Esophagus (tissue), 2 donors: ENCODE measurements at regions not wholly inside any gene's neighbourhood (a gene's known extent, or its start where the extent isn't known, plus 50 kb on each side); places are given as distances from the start of the nearest gene placed in this dataset.

Source experiments
- H3K27ac ChIP-seq, 2 donors: one replicate each; pipeline ENCODE4 v1.5.1; 2013; ENCODE audit warnings: low read depth in 2 of 2, mild to moderate bottlenecking in 2 of 2, inconsistent platforms in 1 of 2, low read length in 1 of 2, moderate library complexity in 1 of 2
- H3K27me3 ChIP-seq, 2 donors: one replicate each; pipeline ENCODE4 v1.6.1; 2013; ENCODE audit warnings: low read length in 2 of 2, control low read depth in 1 of 2, mild to moderate bottlenecking in 1 of 2; ENCODE audit not compliant: insufficient read depth in 2 of 2, control insufficient read depth in 1 of 2
- H3K36me3 ChIP-seq, 2 donors: one replicate each; pipeline ENCODE4 v1.6.1; 2013; ENCODE audit warnings: low read length in 1 of 2; ENCODE audit not compliant: control insufficient read depth in 2 of 2, insufficient read depth in 2 of 2
- H3K4me1 ChIP-seq, 2 donors: one replicate each; pipeline ENCODE4 v1.6.1; 2013; ENCODE audit warnings: low read length in 1 of 2; ENCODE audit not compliant: control insufficient read depth in 2 of 2, insufficient read depth in 2 of 2
- H3K4me3 ChIP-seq, 2 donors: one replicate each; pipeline ENCODE4 v1.5.1; 2013; ENCODE audit warnings: low read length in 2 of 2, mild to moderate bottlenecking in 2 of 2, low read depth in 1 of 2, moderate library complexity in 1 of 2
- H3K9me3 ChIP-seq, 2 donors: one replicate each; pipeline ENCODE4 v1.6.1; 2013; ENCODE audit warnings: mild to moderate bottlenecking in 2 of 2, low read depth in 1 of 2, low read length in 1 of 2, moderate library complexity in 1 of 2; ENCODE audit not compliant: control insufficient read depth in 2 of 2, insufficient read depth in 1 of 2
- WGBS, 2 donors: extraction: QIAGEN DNeasy Blood & Tissue Kit; methylation state at CpG; one replicate each; pipeline ENCODE4 v1.1.7; 2013; 5-methylcytosine and 5-hydroxymethylcytosine counted together
- donor health status: healthy with polysubstance abuse.
- donor health status: Bipolar disorder and iron deficiency.

DNA sequence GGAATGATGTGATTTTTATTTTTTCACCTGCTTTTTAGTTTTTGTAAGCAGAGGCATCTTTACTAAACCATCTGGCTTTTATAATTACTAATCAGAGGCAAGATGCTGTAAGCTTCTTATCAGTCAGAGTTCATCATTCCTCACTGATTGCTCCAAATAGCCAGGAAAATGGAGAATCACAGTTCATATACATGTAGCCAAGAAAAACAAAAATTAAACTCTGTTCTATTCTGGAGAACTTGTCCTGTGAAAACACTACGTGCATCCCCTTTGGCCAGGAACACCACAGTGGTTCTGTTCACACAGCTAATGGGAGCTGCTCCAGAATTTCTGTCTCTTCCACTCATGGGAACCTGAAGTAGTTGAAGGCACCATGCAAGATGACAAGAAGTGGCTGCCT, 725.5 kb upstream of the CHRM3 start:
- no peaks in the 10 kb centered on the region for H3K36me3 ChIP-seq
- WGBS, 2 donors, result 58 to 70% methylated on average over 1 of the region's 1 CpG
- no peak overlapping the region for H3K4me3 ChIP-seq
- H3K27ac ChIP-seq, result no peak overlapping the region
- no peaks in the 10 kb centered on the region for H3K4me1 ChIP-seq
- H3K9me3 ChIP-seq, result no peaks in the 10 kb centered on the region
- no peaks in the 10 kb centered on the region for H3K27me3 ChIP-seq

DNA sequence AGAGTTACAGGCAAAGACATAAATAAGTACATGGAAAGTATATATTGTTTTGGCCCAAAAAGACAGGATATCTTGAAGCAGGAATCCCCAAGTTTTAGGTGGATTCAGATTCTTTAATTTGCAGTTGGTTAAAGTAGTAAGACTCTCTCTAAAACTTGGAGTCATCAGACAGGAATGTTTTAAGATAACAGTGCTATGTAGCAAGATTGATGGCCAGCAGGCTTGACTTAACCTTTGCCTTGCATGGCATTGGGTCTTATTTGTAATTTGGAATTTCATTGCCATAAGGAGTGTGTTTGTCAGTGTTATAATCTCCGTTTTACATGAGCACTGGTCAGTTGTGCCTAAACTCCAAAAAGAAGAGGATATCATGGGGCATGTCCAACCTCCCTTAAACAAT, 727.6 kb upstream of the CHRM3 start:
- 44 to 51% methylated on average over 1 of the region's 1 CpG for WGBS, 2 donors

DNA sequence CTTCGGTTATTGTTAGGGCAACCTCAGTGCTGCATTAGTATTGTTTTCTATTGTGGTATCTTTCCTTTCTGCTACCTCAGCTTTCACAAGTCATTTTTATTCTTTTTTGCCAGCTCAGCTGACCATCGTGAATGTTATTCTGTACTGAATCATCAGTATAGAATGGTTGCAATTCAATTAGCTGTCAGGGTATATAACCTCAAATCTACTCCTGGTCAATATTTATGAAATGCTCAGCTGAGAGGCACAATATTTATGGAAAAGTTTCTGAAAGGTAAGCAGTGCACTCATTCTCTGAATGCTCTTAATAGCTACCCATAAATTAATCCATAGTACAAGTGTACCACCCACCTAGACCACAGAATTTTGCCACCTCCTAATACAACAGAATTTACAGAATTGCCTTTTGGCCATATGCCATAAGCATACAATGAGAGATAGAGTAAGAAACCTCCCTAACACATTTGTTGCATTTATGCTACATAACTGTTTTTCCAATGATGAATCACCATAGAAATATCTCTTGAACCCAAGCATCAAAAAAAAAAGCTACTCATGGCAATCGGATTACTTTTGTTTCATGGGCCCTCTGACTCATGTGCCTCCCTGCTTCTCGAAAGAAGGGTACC, 732.6 kb upstream of the CHRM3 start:
- H3K27me3 ChIP-seq, result no peaks in the 10 kb centered on the region
- H3K9me3 ChIP-seq, result no peaks in the 10 kb centered on the region
- H3K4me1 ChIP-seq, result no peaks in the 10 kb centered on the region
- no peaks in the 10 kb centered on the region for H3K36me3 ChIP-seq
- H3K4me3 ChIP-seq, result no peak overlapping the region
- WGBS, 2 donors, result 68 to 76% methylated on average over 4 of the region's 4 CpGs
- no peak overlapping the region for H3K27ac ChIP-seq

More for the DNA sequence above, 727.6 kb upstream of the CHRM3 start:
- Histone ChIP-seq H3K27ac (no peak overlapping the region), H3K36me3 (no peaks in the 10 kb centered on the region), H3K9me3 (no peaks in the 10 kb centered on the region), H3K27me3 (no peaks in the 10 kb centered on the region), H3K4me1 (no peaks in the 10 kb centered on the region), H3K4me3 (no peak overlapping the region)

DNA sequence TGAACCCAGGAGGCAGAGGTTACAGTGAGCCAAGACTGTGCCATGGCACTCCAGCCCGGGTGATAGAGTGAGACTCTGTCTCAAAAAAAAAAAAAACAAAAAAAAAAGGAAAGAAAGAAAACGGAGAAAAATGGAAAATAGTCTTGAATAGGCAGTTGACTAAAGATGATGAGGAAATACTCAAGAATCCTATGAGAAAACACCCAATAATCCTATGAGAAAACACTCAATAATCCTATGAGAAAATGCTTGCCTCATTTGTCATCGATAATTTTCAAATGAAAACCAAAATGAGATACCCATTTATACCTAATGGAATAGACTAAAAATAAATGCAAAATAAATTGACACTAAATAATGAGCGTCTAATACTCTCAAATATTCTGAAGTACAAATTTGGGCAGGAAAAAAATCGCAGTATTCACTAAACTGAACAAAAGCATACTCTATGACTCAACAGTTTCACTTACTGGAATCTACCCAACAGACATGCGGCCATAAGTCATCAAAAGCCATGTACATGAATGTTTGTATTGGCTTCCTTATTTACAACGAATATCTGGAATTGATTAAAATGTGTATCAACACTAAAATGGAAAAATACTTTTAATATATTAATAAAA, 733.9 kb upstream of the CHRM3 start:
- Histone ChIP-seq H3K36me3 (no peaks in the 10 kb centered on the region), H3K27ac (no peak overlapping the region), H3K4me3 (no peak overlapping the region), H3K27me3 (no peaks in the 10 kb centered on the region), H3K9me3 (no peaks in the 10 kb centered on the region), H3K4me1 (no peaks in the 10 kb centered on the region)
- 68 to 77% methylated on average over 7 of the region's 7 CpGs for WGBS, 2 donors

DNA sequence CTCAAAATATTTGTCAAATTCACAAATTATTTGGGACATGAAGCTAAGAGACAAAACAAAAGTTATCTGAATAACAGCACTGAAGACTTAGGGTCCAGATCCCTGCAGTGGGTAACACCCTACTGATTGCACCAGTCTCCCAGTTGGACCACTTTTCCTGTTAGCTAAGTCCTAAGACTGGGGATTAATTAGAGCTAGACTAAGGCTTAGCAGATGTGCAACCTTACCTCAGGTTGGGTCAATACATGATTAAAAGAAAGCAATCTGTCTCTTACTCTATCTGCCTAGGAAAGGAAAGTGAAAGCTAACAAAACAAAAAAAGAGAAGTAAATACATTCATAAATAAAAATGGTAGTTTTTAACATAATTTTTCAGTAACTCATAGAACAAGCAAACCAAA, 737.2 kb upstream of the CHRM3 start:
- Histone ChIP-seq H3K4me3 (no peak overlapping the region), H3K27me3 (no peaks in the 10 kb centered on the region), H3K36me3 (no peaks in the 10 kb centered on the region), H3K4me1 (no peaks in the 10 kb centered on the region), H3K9me3 (no peaks in the 10 kb centered on the region), H3K27ac (no peak overlapping the region)

DNA sequence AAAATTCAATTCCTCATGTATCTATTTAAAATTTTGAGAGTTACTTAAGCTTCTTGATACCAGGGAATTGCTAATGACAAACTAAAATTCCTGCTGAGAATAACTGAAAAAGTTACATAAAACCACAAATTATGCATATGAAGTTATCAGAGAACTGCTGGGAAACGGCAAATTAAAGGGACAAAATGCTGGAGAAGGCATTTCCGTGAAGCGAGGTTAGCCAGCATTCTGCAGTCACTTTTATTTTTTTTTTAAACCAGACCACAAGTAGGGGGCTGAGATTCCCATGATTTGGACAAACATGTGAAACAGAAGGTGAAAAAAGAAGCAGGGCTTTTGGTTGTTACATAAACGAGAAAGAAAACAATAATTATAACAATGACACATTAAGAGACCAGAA, 737.6 kb upstream of the CHRM3 start:
- no peak overlapping the region for H3K4me3 ChIP-seq
- H3K27me3 ChIP-seq, result no peaks in the 10 kb centered on the region
- no peaks in the 10 kb centered on the region for H3K36me3 ChIP-seq
- no peak overlapping the region for H3K27ac ChIP-seq
- H3K4me1 ChIP-seq, result no peaks in the 10 kb centered on the region
- no peaks in the 10 kb centered on the region for H3K9me3 ChIP-seq
- 88 to 89% methylated on average over 4 of the region's 4 CpGs for WGBS, 2 donors

DNA sequence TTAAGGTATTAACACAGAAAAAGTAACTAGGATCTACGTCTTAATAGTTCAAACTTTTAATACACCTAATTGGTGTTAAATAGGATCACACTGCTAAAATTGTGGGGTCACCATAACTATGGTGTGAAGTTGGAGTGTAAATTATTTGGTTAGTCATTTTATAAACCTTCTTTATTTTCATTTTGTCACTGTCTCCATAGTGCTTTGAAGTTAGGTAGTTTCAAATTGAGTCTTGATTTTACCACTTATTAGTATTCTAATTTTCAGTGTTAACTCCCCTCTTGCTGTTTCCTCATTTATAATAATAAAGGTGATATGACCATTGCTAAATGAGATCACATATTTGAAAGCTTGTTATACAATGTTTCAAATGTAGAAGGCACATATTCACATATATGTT, 738.1 kb upstream of the CHRM3 start:
- Histone ChIP-seq H3K4me1 (no peaks in the 10 kb centered on the region), H3K27me3 (no peaks in the 10 kb centered on the region), H3K9me3 (no peaks in the 10 kb centered on the region), H3K27ac (no peak overlapping the region), H3K36me3 (no peaks in the 10 kb centered on the region), H3K4me3 (no peak overlapping the region)
- 79 to 80% methylated on average over 1 of the region's 1 CpG for WGBS, 2 donors

DNA sequence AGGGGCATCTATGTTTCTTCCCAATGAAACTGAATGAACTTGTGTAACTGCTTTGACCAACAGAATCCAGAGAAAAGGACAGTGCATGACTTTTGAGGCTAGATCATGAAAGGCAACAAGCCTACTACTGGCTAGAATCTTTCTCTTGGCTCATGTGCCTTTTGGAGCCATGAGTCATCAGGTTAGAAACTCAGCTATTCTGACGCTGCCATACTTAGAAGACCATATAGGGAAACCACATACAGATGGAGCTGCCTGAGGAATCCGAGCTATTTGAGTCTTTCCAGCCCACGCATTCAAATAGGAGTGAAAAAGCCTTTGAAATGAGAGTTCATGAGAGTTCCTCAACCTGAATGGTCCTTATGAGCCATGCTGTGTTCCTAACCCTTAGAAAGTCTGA, 738.5 kb upstream of the CHRM3 start:
- Histone ChIP-seq H3K27ac (no peak overlapping the region), H3K27me3 (no peaks in the 10 kb centered on the region), H3K4me1 (no peaks in the 10 kb centered on the region), H3K9me3 (no peaks in the 10 kb centered on the region), H3K36me3 (no peaks in the 10 kb centered on the region), H3K4me3 (no peak overlapping the region)
- WGBS, 2 donors, result 42 to 57% methylated on average over 3 of the region's 3 CpGs

DNA sequence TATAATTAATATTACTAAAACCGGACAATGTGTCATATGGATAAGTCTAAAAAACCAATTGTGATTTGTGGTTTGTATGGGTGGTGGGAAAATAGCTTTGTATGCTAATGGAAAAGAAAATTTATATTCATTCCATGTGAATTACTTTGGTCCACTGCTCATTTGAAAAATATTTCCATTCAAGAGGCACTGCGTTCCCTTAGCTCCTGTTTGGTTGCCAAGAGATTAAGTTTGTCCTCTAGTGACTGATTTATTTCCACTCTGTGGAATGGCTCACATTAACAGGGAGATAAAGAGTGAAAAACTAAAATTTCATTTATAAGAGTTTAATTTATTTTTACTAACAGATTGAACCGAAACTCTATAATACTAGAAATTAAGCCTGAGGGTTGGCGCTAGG, 744.1 kb upstream of the CHRM3 start:
- H3K9me3 ChIP-seq, result no peaks in the 10 kb centered on the region
- WGBS, 2 donors, result 58 to 65% methylated on average over 4 of the region's 4 CpGs
- no peaks in the 10 kb centered on the region for H3K27me3 ChIP-seq
- H3K36me3 ChIP-seq, result no peaks in the 10 kb centered on the region
- H3K4me1 ChIP-seq, result no peaks in the 10 kb centered on the region
- no peak overlapping the region for H3K4me3 ChIP-seq
- no peak overlapping the region for H3K27ac ChIP-seq

DNA sequence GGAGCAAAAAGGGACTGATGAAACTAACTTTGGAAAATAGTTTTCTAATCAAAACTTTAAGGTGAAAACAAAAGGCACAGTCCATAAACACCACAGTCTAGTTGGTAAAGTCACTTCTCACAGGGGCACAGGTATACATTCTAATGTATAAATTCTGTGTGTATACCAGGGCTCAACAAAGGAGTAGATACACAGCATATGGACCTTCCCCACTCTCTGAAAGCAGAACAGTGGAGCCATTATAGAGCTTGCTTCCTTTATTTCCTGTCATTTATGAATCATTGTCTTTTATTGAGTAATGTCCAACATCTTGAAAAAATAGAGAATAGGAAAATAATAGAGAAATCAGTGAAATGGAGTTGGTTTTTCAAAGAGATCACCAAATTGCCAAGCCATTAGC, 746.5 kb upstream of the CHRM3 start:
- H3K36me3 ChIP-seq, result no peaks in the 10 kb centered on the region
- H3K4me3 ChIP-seq, result no peak overlapping the region
- no peaks in the 10 kb centered on the region for H3K27me3 ChIP-seq
- H3K27ac ChIP-seq, result no peak overlapping the region
- no peaks in the 10 kb centered on the region for H3K4me1 ChIP-seq
- no peaks in the 10 kb centered on the region for H3K9me3 ChIP-seq
